Fibroblast of skin of right biceps (primary cell): ENCODE measurements at regions not wholly inside any gene's neighbourhood (a gene's known extent, or its start where the extent isn't known, plus 50 kb on each side); places are given as distances from the start of the nearest gene placed in this dataset.

Source experiments
- DNase-seq: peaks from one replicate; pipeline ENCODE4 v3.0.0-alpha.2; 2013

DNA sequence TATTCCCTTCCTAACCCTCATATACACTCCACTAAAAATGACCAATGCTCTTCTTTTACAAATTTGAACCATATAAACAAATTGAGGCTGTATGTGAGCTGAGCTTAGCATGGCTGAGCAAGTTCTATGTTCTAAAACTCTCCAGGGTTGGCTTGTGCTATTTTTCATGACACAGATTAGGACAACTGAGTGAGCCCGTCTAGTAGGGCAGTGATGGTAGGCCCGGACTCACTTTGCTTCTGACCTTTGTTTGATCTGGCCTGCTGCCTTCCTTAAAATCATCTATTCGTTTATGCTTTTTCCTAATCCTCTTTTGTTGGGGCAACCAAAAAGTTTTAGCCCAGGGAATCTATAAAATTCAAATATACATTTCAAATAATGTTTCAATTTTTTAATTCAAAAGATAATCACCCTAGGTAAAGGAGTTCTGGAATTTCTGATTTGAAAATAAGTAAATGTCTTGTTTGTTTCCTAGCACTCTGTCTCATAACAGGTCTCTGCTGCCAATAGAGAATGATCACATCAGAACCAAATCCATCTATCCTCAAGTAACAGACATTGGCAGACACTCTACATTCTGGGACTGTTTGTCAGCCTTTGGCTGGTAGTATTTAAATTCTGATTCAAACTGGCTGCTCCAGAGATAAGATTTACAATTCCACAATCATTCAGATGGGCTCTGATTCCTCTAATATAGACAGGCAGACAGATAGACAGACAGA lies 217.0 kb upstream of the TARS1 start:
- peak; percentile 18 for DNase-seq

DNA sequence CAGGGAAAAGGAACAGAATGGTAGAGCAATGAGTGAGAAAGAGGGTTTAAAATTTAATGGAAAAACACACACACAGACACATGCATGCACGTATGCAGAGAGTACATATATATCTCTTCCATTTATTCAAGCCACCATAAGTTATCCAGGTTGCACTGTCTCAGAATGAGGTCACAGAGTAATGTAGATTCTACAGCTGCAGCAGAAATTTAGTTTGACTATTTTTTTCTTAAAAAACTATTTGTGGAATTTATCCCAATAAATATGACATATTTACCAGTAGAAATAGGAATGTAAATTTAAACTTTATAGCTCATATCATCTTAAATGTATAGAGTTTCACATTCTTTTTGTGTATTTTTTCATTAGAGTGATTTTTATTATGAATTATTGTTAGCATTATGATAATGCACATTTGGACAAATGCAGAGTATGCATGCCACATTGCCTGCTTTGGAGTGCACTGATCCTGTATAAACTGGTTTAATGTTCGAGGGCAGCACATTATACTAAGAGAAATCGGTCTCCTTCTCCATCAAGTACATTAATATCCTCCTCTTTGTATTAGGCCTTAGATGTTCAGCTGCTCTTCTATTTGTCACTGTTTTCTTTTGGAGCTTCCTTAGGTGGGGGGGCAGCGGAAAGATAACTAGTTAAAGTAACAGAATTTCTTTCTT lies 216.3 kb upstream of the TARS1 start:
- no peak for DNase-seq

DNA sequence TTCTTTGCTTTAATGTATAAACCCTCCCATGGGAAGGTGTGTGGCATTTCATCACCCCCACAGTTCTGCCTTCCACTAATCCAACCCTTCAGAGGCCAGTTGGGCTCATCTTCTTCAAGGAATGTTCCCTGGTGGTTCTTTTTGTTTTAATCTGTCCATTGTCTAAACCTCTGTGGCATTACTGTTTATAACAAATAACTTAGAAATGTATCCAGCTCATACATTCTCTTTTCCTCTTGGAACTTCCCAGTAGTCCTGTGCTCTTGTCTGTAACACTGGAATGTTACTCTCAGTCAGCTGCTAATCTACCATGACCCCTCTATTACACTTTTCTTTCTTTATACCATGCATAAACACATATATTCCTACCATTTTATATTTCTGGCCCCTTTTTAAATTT lies 213.5 kb upstream of the TARS1 start:
- peak; percentile 7 for DNase-seq

DNA sequence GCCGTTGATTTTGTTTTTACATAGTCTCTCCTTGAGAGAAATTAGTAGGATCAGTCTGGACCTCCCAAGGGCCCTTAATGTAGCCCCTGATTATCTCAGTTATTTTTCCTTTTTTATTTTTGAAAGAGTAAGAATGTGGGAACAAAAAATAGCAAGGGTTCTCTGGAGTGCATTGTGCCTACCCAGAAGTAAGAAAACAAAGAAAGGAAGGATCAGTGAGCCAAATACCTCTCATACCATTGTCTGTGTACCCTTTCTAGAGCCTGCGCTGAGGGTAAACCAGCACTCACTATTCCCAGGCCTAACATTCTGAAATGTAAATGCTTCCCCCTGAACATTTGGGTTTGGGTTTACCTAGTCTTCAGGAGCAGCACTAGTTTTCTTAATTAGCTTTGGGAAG lies 213.0 kb upstream of the TARS1 start:
- no peak for DNase-seq

DNA sequence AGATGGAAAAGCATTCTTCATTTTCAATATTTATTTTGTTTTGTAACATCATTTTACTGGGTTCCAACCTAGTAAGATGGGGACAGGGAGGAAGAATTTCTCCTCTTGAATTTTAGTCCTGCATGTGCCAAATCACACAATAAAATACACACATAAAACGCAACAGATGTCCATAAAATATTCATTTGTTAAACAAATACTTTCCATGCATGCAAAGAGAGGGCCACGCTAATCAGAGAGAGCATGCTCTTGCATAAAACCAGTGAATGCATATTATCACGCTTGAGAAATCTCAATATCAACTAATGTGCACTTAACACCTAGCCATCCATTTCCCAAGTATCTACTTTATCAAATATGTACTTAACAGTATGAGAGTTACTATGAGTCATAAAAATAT lies 212.6 kb upstream of the TARS1 start:
- no peak for DNase-seq

DNA sequence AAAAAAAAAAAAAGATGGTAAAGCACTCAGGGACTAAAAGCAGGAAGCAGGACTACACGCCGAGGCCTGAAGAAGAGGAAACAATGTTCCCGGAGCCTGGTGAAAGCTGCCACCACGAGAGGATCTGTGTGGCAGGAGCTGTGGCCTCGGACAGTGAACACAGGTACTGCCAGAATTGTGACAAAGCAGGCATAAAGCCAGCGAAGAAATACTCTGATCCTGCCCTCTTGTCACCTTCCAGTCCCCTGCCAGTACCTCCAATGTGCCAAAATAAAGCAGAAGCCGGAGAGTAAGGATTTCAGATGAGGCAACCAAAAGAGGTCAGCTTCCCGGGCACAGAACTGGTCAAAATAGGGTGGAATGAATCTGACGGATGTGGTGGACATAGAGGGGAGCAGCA lies 211.5 kb upstream of the TARS1 start:
- no peak for DNase-seq

DNA sequence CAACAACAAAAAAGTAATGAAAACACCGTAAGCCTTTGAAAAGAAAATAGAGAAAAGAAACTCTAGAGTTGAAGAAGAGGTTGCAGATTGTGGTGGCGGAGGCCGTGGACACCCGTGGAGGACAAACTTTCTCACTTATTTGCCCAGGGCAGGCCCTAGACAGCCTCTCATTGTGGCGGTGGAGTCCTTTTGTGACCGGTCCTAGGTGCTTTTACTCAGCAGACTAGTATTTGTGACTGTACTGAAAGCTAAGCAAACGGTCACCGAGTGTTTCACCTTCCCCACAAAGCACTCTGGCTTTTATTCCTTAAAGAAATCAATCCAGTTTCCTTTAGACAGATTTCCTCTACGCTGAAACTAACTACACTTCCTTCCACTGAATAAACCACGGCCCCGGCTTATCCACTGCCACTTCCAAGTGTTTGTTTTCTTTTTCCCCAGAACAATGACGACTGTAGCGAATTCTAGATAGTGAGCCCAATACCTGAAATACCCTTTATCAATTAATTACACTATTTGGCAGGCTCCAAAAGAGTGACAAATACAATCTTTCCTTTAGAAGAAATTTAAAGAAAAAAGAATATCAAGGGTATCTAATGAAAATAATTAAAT lies 210.2 kb upstream of the TARS1 start:
- DNase-seq = no peak

DNA sequence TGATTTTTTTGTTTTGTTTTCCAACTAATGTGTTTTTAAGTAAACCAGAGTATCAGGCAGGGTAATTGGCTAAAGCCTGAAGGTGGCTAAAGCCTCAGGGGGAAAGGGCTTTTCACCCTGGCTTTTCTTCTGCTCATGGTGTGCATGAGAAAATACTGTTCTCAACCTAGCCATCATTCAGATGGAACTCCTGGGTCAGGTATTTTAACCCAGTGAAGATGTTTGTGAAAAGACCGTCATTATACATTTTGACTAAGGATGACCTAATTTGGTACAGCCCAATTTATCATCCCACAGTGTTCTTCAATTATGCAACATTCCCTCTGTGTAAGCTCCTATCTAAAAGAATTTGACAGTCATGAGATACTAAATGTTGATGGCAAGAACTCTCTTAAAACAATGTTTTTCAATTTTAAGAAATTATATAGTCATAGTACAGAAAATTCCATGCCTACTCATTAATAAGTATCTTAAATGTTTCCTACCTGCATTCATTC lies 209.5 kb upstream of the TARS1 start:
- DNase-seq = peak; percentile 10

DNA sequence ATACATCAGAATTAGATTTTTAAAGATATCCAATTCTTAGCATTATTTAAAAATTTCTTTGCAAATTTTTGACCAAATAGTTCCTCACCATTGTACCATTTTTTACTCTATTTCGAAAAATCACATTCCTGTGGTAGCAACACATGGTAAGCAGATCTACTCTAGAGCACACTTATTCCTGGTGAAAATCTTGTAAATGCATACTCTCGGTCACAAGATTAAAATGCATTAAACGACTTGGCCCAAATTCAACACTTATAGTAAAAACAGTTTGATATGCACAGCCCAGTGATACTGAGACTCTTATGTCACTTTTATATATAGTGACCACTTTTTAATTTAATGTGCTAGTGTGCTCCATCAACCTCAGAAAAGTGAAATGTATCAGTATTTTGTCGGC lies 208.8 kb upstream of the TARS1 start:
- peak; percentile 78 for DNase-seq

DNA sequence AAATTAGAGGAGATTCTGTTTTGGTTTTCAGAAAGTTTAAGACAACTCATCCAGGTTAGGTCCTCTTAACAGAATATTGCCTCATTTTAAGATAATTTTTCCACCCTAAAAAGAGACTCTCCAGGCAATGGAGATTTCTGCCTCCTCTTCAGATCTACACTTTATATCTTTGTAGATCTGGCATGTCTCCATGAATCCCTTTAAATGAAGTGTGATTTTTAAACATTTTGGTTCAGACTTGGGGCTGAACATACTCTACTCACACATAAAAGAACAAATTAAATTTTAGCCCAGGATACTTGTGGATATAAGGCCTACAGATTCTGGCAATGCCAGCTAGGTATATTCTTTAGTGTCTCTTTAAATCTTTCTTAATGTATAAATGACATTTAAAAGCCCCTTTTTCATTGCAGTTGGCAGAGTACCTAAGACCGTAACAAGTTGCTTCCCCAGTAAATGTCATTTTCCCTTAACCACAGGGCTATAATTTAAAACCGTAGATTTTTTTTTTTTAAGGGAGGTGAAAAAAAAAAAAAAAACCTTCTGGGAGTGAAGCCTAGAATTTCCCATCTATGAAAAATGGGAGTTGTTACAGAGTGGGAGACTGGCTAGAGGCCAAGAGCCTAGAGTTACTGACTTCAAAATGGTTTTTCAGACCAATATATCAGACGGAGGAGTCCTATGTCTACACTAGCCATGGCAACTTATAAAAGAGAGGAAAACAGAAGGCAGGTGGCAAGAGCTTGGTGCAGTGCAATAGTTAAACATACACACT lies 207.8 kb upstream of the TARS1 start:
- peak; percentile 49 for DNase-seq

DNA sequence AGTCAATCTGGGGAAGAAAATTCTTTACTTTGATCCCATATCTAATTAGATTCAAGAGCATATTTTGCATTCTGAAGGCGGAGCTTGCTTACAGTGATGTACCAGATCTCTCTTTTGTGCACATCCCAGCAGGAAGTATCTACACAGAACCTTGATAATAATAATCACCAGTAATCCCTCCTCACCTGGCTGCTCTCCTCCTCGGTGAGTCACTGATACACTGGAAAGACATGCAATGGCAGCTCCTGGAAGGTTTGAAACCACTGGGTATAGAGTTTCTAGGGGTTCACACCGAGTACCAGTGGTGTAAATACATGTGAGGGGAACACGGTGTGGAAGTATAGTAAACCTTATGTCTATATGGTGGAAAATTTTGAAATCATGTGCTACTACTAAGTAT lies 205.5 kb upstream of the TARS1 start:
- no peak for DNase-seq

DNA sequence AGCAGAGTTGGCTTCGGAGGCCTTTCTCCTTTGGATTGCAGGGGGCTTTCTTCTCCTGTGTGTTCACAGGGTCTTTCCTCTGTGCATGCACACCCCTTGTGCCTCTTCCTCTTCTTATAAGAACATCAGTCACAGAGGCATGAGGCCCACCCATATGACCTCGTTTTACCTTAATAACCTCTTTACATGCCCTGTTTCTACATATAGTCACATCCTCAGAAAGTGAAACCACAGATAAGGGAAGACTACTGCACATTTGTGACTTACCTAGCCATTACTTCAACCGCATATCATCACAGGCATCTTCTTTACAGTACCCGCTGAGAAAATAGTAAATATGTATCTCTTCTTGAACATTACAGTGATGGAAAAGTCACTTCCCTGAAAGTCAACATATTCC lies 204.9 kb upstream of the TARS1 start:
- DNase-seq = no peak

DNA sequence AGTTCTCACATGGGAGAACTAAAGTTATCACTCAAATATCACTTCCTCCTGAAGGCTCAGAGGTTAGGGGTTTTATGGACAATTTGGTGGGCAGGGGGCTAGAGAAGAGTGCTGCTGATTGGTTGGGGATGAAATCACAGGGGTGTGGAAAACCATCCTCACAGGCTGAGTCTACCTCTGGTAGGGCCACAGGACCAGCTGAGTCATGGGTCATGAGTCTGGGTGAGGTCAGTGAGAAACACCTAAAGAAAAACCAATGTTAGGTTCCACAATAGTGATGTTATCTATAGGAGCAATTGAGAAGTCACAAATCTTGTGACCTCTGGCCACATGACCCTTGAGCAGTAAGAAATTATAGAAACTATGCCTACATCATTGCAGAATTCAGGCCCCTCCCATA lies 203.3 kb upstream of the TARS1 start:
- no peak for DNase-seq

DNA sequence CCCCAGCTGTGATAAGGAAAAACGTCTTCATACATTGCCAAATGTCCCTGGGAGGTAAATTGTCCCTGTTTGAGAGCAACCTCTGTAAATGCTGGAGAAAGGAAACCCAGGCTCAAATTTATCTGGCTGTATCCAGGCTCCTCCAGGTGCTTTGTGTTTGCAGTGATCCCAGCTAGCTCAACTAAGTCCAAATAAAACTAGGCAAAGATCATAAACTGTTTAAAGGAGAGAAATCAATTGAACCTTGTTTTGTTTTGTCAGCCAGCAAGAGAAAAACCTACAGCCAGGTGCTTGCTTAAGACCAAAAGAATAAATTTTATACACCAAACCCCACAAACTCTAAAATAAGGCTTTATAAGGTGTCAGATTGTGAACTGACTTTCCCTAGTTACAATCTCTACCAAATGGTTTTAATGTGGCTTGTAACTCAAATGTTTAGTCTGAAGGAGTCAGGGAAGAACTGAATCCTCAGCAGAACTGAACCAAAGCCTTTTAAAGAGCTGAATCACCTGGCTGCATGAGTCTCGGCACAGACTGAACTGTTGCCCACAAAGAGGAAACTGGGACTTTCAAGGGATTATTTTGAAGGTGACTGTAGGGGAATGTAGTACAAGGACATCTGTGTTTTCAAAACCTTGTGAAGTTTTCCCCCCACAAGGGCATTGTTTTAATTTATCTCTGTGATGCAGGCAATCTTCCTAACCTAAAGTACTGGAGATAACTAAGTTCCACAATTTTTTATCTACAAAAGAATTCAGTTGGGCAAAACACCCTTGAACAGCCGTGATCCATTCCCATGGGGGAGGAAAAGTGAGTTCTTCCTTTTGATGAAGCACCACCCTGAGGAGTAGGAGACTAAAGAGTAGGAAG lies 201.7 kb upstream of the TARS1 start:
- no peak for DNase-seq

DNA sequence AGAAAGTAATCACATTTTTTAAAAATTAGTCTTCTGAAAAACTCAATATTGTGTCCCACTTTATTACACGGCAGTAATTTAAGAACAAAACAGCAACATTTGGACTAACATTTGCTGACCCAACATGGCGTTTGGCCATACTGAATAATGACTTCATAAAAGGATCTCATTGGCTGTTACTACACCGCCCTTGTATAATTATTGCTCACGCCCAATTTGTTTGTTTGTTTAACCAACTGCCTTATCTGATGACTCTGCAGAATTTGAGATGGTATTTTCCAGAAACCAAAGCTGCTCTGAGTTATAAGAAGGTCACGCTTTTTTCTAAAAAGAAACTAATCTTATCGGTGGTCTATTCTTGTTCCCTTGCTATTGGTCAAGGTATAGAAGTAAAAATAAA lies 200.2 kb upstream of the TARS1 start:
- DNase-seq = no peak

DNA sequence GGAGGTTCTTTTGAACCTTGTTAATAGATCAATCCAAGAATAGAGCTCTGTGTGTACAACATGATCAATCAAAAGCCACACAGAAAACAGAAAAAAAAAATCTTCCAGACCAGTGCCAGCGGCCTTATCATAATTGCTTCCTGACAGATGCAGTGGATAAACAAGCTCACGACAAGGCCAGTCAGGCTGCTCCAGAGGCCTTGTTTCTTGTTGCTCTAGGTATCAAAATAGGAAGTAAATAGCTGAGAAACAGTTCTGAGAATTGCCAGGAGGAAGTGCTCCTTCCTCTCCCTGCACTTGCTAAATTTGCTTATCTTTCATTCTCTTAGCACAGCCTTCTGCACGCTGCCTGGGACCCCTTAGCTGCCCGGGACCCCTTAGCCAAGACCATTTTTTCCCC lies 199.0 kb upstream of the TARS1 start:
- no peak for DNase-seq

DNA sequence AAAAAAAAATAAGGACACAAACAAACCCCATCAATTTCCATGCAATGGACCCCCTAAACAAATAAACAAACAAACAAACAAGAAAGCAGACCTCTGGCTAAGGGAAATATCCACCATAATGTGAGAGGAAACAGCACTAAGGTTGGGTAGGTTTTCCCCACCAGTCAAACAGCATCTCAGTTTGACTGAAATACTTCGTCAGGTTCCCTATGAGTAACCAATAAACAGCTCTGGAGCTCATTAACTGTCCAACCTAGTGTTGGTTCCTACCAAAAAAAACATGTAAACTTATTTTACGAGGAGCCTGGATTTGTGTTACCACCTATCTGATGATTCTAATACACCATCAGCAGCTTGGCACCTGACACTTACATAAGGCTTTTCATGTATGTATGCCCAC lies 198.5 kb upstream of the TARS1 start:
- DNase-seq = no peak

DNA sequence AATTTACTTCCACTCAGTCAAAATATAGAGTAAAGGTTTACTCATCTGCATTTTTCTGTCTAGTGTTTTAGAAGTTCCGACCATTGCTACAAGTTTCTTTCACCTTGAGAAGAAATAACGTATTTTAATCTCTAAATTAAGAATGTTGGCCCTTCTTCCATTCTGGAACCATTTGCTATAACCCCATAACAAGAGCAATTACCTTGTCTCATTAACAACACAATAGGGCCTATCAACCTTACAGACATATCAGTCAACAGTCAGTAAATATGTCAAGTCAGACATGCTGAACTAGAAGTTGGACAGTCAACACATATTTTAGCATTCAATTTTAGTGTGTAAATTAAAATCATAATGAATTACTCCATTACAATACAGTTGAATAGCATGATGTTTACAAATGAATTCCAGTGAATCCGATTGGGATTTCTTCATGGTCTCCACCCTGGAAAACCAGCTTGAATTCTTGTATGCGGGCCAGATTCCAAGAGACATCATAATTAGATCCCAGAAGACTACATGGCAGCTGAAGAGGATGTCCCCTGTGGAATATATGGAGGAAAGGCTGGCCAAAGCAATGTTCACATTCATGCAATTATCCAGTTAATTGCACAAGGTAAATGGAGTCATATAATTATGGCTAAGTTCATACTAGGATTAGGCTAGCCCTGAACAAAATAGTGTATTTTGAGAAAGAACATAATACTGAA lies 196.2 kb upstream of the TARS1 start:
- no peak for DNase-seq

DNA sequence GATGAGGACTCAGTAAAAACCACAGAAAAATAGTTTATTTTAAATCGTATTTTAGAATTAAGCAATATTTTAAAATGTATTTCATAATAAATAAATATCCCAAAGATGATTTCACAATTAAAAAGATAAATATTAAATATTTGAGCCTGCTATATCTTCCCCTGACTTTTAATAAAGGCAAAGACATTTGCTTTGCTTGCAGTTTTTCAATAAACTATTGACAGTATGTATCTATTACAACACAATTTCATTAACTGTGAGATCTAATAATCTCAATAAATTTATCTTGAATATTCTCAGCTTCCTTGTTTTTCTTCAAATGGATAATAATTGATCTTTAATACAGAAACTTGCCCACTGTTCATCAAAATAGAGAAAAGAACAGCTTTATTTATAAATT lies 186.2 kb upstream of the TARS1 start:
- no peak for DNase-seq

DNA sequence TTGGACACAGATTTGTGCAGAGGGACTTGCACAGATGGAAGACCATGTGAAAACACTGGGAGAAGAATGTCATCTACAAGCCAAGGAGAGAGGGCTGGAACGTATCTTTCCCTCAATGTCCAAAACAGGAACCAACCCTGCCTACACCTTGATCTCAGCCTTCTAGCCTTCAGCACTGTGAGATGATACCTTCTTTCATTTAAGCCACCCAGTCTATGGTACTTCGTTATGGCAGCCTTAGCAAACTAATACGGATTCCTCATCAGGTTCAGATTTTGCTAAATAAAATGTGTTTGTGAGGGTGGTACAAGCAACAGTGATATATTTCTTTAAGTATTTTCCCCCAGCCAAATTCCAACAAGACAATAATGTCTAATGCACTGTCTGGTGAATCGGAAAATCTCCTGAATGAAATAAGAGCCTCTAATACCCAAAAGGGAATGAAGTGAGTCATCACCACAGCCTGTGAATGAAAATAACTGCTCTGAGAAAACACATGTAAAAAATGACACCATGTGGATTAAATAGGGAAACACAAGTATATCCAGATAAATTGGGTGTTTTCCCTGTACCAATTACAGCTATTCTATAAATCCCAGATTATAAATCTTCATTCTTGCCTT lies 182.8 kb upstream of the TARS1 start:
- peak; percentile 94 for DNase-seq

DNA sequence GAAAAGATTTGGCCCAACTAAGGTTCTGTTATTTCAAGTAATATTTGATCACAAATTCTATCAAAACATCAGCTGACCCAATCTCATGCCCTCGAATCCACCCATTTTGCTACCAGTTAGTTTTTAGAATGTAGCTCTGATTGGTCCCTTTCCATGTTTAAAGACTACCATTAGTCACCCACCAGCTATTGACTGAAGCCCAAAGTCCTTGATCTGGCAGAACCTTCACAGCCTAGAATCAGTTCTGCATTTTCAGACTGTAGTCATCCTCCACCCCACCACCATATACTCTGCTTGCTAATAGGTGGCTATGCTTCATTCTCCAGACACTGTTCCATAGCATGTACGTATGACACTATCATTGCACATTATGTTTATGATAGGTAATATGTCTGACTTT lies 182.2 kb upstream of the TARS1 start:
- DNase-seq = peak; percentile 60
